ENCODE measurements at regions not wholly inside any gene's neighbourhood (a gene's known extent, or its start where the extent isn't known, plus 50 kb on each side); places are given as distances from the start of the nearest gene placed in this dataset.

DNA sequence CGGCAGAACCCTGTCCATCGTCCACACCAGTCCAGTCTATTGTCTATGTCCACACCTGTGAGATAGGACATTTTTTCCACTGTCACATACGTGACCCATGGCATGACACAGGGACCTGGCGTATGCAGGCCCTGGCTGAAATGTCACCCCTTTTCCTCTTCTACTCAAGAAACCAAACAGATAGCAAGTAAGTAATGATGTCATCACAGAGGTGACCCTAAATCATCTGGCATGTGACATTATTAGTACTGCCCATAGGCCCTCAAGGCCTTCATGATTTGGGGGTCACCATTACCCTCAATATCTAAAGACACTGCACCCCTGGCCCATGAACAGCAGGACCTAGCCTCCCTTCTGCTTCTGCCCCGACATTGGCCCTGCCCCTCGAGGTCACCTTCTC, 88.3 kb downstream of the LHX2 start:
- CTCF ChIA-PET = no interaction called here
- no peak for DNase-seq (ENCODE audit: extremely low spot score)
- no peak for TF ChIP-seq SP1 (IDR thresholded peaks at IDR 0.05)
- POLR2A ChIA-PET = no interaction called here

DNA sequence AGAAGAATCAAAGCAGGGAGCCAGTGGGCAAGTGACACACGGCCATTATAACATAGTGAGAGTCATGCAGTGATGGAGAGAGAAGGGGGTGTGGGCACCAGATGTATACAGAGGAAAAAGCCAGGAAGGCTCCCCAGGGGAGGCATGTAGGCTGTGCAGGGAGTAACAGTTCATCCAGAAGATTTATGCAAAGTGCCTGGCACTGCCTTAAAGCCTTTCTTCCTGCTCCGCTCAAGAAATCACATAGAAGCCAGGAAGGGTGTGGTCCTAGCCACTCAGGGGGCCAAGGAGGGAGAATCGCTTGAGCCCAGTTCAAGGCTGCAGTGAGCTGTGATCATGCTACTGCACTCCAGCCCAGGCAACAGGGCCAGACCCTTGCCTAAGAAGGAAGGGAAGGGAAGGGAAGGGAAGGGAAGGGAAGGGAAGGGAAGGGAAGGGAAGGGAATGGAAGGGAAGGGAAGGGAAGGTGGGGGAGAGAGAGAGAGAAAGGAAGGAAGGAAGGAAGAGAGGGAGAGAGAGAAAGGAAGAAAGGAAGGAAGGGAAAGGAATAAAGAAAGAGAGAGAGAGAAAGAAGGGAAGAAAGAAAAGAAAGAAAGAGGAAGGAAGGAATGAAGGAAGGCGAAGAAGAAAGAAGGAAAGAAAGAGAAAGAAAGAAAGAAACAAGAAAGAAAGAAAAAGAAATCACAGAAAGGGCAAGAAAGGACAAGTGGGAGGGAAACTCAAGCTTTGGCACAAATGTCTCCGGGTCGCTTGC, 89.8 kb downstream of the LHX2 start:
- DNase-seq (ENCODE audit: extremely low spot score) = no peak
- ChIA-PET POLR2A (no interaction called here), CTCF (no interaction called here)
- TF ChIP-seq BHLHE40 (IDR thresholded peaks at IDR 0.05; ENCODE audit: borderline replicate concordance) (no peak), L3MBTL2 (conservative IDR thresholded peaks at IDR 0.05) (no peak), TARDBP (IDR thresholded peaks at IDR 0.05) (no peak), SUZ12 (IDR thresholded peaks at IDR 0.05) (no peak), HDGF (IDR thresholded peaks at IDR 0.05; ENCODE audit: borderline replicate concordance) (no peak), FOXM1 (IDR thresholded peaks at IDR 0.05; ENCODE audit: borderline replicate concordance) (no peak), LEF1 (IDR thresholded peaks at IDR 0.05; ENCODE audit: borderline replicate concordance) (no peak)
- TF ChIP-seq, protein P1, sequence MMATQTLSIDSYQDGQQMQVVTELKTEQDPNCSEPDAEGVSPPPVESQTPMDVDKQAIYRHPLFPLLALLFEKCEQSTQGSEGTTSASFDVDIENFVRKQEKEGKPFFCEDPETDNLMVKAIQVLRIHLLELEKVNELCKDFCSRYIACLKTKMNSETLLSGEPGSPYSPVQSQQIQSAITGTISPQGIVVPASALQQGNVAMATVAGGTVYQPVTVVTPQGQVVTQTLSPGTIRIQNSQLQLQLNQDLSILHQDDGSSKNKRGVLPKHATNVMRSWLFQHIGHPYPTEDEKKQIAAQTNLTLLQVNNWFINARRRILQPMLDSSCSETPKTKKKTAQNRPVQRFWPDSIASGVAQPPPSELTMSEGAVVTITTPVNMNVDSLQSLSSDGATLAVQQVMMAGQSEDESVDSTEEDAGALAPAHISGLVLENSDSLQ (IDR thresholded peaks at IDR 0.05) = no peak

DNA sequence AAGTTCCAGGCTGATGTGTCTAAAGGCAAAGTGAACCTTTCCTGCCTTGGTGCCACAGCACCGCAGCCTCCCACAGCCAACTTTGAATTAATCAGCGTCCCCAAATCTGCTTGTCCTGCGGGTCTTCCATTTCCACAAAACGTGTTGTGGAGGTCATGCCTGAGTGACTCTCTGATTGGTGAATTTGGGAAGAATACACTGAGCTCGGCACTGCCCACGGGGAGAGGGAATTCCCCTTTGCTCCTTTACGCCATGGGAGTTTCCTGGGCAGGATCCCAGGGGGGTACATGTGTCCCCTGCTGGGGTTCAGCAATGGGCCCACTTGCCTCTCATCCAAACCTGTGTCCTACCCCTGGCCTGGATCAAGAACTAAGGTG, 90.4 kb downstream of the LHX2 start:
- ChIA-PET CTCF (no interaction called here), POLR2A (no interaction called here)
- no peak for DNase-seq (ENCODE audit: extremely low spot score)
- TF ChIP-seq SP1 (IDR thresholded peaks at IDR 0.05) (no peak), FOXK2 (IDR thresholded peaks at IDR 0.05) (no peak), FOXM1 (IDR thresholded peaks at IDR 0.05; ENCODE audit: borderline replicate concordance) (no peak), NFRKB (IDR thresholded peaks at IDR 0.05) (no peak), ELF4 (IDR thresholded peaks at IDR 0.05) (no peak), LEF1 (IDR thresholded peaks at IDR 0.05; ENCODE audit: borderline replicate concordance) (no peak), TARDBP (IDR thresholded peaks at IDR 0.05) (no peak), FOXA1 (IDR thresholded peaks at IDR 0.05) (no peak), ZNF384 (IDR thresholded peaks at IDR 0.05) (no peak), L3MBTL2 (conservative IDR thresholded peaks at IDR 0.05) (no peak), HDGF (IDR thresholded peaks at IDR 0.05; ENCODE audit: borderline replicate concordance) (no peak), SUZ12 (IDR thresholded peaks at IDR 0.05) (no peak), BHLHE40 (IDR thresholded peaks at IDR 0.05; ENCODE audit: borderline replicate concordance) (no peak), CTBP1 (IDR thresholded peaks at IDR 0.05; ENCODE audit: borderline replicate concordance) (no peak), ARNT (IDR thresholded peaks at IDR 0.05) (no peak)
- TF ChIP-seq, protein P1 (IDR thresholded peaks at IDR 0.05) = no peak

DNA sequence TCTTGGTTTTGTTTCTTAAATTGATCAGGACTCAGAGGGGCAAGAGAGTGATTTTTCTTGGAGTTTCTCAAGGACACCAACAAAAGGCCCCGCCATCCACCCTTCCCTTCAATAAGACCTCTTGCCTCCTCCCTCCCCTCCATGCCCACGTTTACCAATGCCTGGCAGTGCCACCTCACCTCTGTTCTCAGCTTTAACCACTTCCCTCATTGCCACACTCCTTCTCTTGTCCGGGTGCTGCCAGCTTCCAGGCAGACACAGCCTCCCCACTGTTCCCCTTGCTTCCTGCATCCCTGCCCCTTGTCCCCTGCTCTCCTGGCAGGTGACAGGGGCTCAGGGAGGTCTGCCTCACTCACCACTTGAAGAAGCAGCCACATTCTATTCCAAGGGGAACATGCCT, 90.8 kb downstream of the LHX2 start:
- no peak for DNase-seq (ENCODE audit: extremely low spot score)
- TF ChIP-seq BHLHE40 (IDR thresholded peaks at IDR 0.05; ENCODE audit: borderline replicate concordance) (no peak), HDGF (IDR thresholded peaks at IDR 0.05; ENCODE audit: borderline replicate concordance) (no peak), SUZ12 (IDR thresholded peaks at IDR 0.05) (no peak), FOXK2 (IDR thresholded peaks at IDR 0.05) (no peak), FOXA1 (IDR thresholded peaks at IDR 0.05) (no peak), LEF1 (IDR thresholded peaks at IDR 0.05; ENCODE audit: borderline replicate concordance) (no peak), ARNT (IDR thresholded peaks at IDR 0.05) (no peak), ELF4 (IDR thresholded peaks at IDR 0.05) (no peak), L3MBTL2 (conservative IDR thresholded peaks at IDR 0.05) (no peak), SP1 (IDR thresholded peaks at IDR 0.05) (no peak), TARDBP (IDR thresholded peaks at IDR 0.05) (no peak)
- CTCF ChIA-PET = no interaction called here
- POLR2A ChIA-PET = interaction anchor here (1.6 kb wide), 1 partner anchor 13 kb away, joined by 6 read pairs; no protein-coding TSS in a partner anchor

DNA sequence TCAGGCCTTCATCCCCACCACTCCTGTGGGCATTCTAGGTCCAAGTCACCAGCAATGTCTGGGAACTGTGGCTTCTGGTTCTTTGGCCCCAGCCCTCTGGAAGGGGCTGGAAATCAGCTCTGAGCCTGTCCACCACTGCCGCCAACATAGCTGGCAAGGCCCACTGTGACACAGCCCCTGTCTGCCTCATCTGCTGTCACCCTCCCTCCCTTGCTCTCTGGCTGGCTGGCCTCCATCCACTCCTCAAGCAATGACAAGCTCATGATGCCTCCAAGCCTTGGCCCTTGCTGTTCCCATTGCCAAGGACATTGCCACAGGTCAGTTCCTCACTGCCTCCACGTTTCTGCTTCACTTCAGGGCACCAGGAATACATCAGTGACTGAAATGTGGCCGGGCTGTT, 93.7 kb downstream of the LHX2 start:
- POLR2A ChIA-PET = no interaction called here
- no peak for DNase-seq (ENCODE audit: extremely low spot score)
- CTCF ChIA-PET = no interaction called here
- TF ChIP-seq HDGF (IDR thresholded peaks at IDR 0.05; ENCODE audit: borderline replicate concordance) (no peak), ARNT (IDR thresholded peaks at IDR 0.05) (no peak), TARDBP (IDR thresholded peaks at IDR 0.05) (no peak), ZNF384 (IDR thresholded peaks at IDR 0.05) (no peak), BHLHE40 (IDR thresholded peaks at IDR 0.05; ENCODE audit: borderline replicate concordance) (no peak), CTBP1 (IDR thresholded peaks at IDR 0.05; ENCODE audit: borderline replicate concordance) (no peak), L3MBTL2 (conservative IDR thresholded peaks at IDR 0.05) (no peak), FOXK2 (IDR thresholded peaks at IDR 0.05) (no peak), SUZ12 (IDR thresholded peaks at IDR 0.05) (no peak), FOXM1 (IDR thresholded peaks at IDR 0.05; ENCODE audit: borderline replicate concordance) (no peak), ELF4 (IDR thresholded peaks at IDR 0.05) (no peak), LEF1 (IDR thresholded peaks at IDR 0.05; ENCODE audit: borderline replicate concordance) (no peak), NFRKB (IDR thresholded peaks at IDR 0.05) (no peak), FOXA1 (IDR thresholded peaks at IDR 0.05) (no peak), SP1 (IDR thresholded peaks at IDR 0.05) (no peak)
- TF ChIP-seq, protein P1 (IDR thresholded peaks at IDR 0.05) = no peak

DNA sequence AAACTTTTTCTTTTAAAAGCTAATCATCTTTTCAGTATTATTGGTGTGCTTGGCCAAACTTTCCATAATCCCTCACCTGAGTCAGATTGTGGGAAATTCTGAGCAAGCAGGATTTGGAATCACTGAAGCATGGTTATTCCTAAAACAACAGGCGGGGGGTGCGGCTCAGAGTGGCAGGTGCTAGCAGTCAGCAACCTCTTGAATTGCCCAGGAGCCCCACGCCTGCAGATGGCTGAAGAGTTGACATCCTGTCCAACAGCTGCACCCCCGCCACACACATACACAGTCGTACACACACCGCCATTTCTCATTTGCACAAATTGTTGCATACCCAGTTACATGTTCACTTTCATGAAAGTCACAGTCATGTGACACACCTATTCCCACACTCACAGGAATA, 96.6 kb downstream of the LHX2 start:
- ChIA-PET CTCF (no interaction called here), POLR2A (no interaction called here)
- TF ChIP-seq ZNF384 (IDR thresholded peaks at IDR 0.05) (no peak), FOXK2 (IDR thresholded peaks at IDR 0.05) (no peak), SP1 (IDR thresholded peaks at IDR 0.05) (no peak), NFRKB (IDR thresholded peaks at IDR 0.05) (no peak), FOXA1 (IDR thresholded peaks at IDR 0.05) (no peak), HDGF (IDR thresholded peaks at IDR 0.05; ENCODE audit: borderline replicate concordance) (no peak), ELF4 (IDR thresholded peaks at IDR 0.05) (no peak), CTBP1 (IDR thresholded peaks at IDR 0.05; ENCODE audit: borderline replicate concordance) (no peak), FOXM1 (IDR thresholded peaks at IDR 0.05; ENCODE audit: borderline replicate concordance) (no peak), L3MBTL2 (conservative IDR thresholded peaks at IDR 0.05) (no peak), SUZ12 (IDR thresholded peaks at IDR 0.05) (no peak), TARDBP (IDR thresholded peaks at IDR 0.05) (no peak), BHLHE40 (IDR thresholded peaks at IDR 0.05; ENCODE audit: borderline replicate concordance) (no peak)
- TF ChIP-seq, protein P1 (IDR thresholded peaks at IDR 0.05) = no peak
- DNase-seq (ENCODE audit: extremely low spot score) = no peak

All from HEK293T (cell line).